Skeletal muscle satellite cell (primary cell): ENCODE measurements at regions not wholly inside any gene's neighbourhood (a gene's known extent, or its start where the extent isn't known, plus 50 kb on each side); places are given as distances from the start of the nearest gene placed in this dataset. TPM values are rescaled to one million over a fixed set of nuclear protein-coding genes. Genes with fewer than 3 reads are reported as not detected.
"Not testable (repeated sequence)": the region's sequence is repeated elsewhere in the genome, so short reads cannot be mapped to it uniquely, and the experiment has no call there.

Experiments
- H3K27me3 ChIP-seq: 2 replicates; pipeline ENCODE4 v1.7.0; 2013; ENCODE audit warnings: low read length; ENCODE audit not compliant: control insufficient read depth, insufficient read depth
- H3K36me3 ChIP-seq: 2 replicates; pipeline ENCODE4 v1.7.0; 2013; ENCODE audit warnings: mild to moderate bottlenecking, control low read depth, low read length; ENCODE audit not compliant: insufficient read depth
- H3K4me1 ChIP-seq: 2 replicates; pipeline ENCODE4 v1.7.0; 2013; ENCODE audit warnings: low read length; ENCODE audit not compliant: control insufficient read depth, insufficient read depth
- H3K4me2 ChIP-seq: 2 replicates; pipeline ENCODE4 v1.7.0; 2013; ENCODE audit warnings: mild to moderate bottlenecking, low read length
- H3K4me3 ChIP-seq: 2 replicates; pipeline ENCODE4 v1.7.0; 2013; ENCODE audit warnings: low read length
- H3K9ac ChIP-seq: 2 replicates; pipeline ENCODE4 v1.7.0; 2013; ENCODE audit warnings: mild to moderate bottlenecking, low read depth, low read length, moderate library complexity
- H3K9me3 ChIP-seq: replicated peaks from 2 replicates; pipeline ENCODE4 v1.7.0; 2013; ENCODE audit warnings: mild to moderate bottlenecking, control low read depth, low read length
- small RNA-seq: library from RNA; depleted of rRNA; stranded (forward); fragments of <200 nt; gene quantifications from one replicate; pipeline ENCODE3, GENCODE V24; 2012

- no peaks in the 10 kb centered on the region for H3K9me3 ChIP-seq
- H3K36me3 ChIP-seq, result no peaks in the 10 kb centered on the region
- no peak overlapping the region for H3K9ac ChIP-seq
- H3K4me3 ChIP-seq, result no peak overlapping the region
- H3K4me1 ChIP-seq, result no peaks in the 10 kb centered on the region
- no peak overlapping the region for H3K4me2 ChIP-seq
- peaks cover 7% of the 10 kb centered on the region for H3K27me3 ChIP-seq
These were observed 75.2 kb upstream of the PRKX start for GRCh38 chrX:3788494-3789233.

GRCh38 chrX:3787856-3788255, 74.4 kb upstream of the PRKX start:
- Histone ChIP-seq H3K4me3 (no peak overlapping the region), H3K4me2 (no peak overlapping the region), H3K9ac (no peak overlapping the region), H3K9me3 (no peaks in the 10 kb centered on the region), H3K36me3 (no peaks in the 10 kb centered on the region), H3K27me3 (peaks cover 7% of the 10 kb centered on the region), H3K4me1 (no peaks in the 10 kb centered on the region)

DNA sequence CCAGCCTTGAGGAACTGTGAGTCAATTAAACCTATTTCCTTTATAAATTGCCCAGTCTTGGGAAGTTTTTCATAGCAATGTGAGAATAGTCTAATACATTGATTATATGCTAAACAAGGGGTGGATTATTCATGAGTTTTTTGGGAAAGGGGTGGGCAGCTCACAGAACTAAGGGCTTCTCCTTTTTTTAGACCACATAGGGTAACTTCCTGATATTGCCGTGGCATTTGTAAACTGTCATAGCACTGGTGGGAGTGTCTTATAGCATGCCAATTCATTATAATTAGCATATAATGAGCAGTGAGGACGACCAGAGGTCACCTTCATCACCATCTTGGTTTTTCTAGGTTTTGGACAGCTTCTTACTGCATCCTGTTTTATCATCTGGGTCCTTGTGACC, 72.4 kb upstream of the PRKX start:
- H3K27me3 ChIP-seq, H3K4me2 ChIP-seq, H3K9ac ChIP-seq, H3K36me3 ChIP-seq, H3K4me1 ChIP-seq, H3K9me3 ChIP-seq, H3K4me3 ChIP-seq: not testable (repeated sequence)

DNA sequence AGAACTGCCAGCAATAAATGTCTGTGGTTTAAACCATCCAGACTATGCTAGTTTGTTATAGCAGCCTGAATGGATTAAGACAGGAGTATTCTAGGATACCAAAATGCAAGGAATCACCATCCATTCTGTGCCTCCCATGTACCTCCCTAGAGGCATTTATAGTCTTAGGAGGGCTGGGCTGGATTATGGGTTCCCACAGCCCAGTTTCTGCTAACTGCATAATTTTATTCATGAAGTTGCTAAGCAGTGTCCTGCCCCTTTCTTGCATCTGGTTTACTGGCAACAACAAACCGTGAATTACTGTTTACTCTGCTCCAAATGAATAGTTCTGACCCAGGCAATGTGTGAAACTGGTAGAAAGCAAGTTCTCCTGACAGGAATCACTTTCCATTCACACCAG, 67.1 kb upstream of the PRKX start:
- Histone ChIP-seq H3K4me3 (no peak overlapping the region), H3K9ac (no peak overlapping the region), H3K4me2 (no peak overlapping the region), H3K36me3 (no peaks in the 10 kb centered on the region), H3K9me3 (no peaks in the 10 kb centered on the region), H3K4me1 (no peaks in the 10 kb centered on the region), H3K27me3 (no peaks in the 10 kb centered on the region)

DNA sequence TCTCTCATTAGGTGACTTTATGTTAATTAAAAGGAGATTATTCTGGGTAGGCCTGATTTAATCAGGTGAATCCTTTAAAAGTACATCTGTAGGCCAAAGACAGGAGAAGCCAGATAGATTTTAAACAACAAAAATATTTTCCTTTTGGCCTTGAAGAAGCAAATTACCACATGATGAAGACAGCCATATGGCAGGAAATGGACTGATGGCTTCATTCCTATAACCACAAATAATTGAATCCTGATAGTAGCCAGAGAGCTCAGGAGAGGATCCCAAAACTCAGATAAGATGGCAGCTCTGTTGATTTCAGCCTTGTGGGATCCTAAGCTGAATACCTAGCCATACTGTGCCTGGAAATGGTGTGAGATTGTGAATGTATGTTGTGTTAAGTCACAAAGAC, 66.1 kb upstream of the PRKX start:
- H3K4me1 ChIP-seq, result no peaks in the 10 kb centered on the region
- H3K9ac ChIP-seq, result no peak overlapping the region
- no peaks in the 10 kb centered on the region for H3K36me3 ChIP-seq
- no peaks in the 10 kb centered on the region for H3K9me3 ChIP-seq
- no peak overlapping the region for H3K4me3 ChIP-seq
- H3K4me2 ChIP-seq, result no peak overlapping the region
- H3K27me3 ChIP-seq, result no peaks in the 10 kb centered on the region

- H3K36me3 ChIP-seq, result no peaks in the 10 kb centered on the region
- no peak overlapping the region for H3K9ac ChIP-seq
- no peak overlapping the region for H3K4me3 ChIP-seq
- no peak overlapping the region for H3K4me2 ChIP-seq
- no peaks in the 10 kb centered on the region for H3K4me1 ChIP-seq
- H3K9me3 ChIP-seq, result no peaks in the 10 kb centered on the region
- H3K27me3 ChIP-seq, result no peaks in the 10 kb centered on the region
These were observed 64.0 kb upstream of the PRKX start for GRCh38 chrX:3777416-3777815.

GRCh38 chrX:3771766-3772165, 58.3 kb upstream of the PRKX start:
- no peaks in the 10 kb centered on the region for H3K4me1 ChIP-seq
- no peaks in the 10 kb centered on the region for H3K27me3 ChIP-seq
- H3K36me3 ChIP-seq, result no peaks in the 10 kb centered on the region
- H3K4me3 ChIP-seq, result no peak overlapping the region
- no peak overlapping the region for H3K9ac ChIP-seq
- no peak overlapping the region for H3K4me2 ChIP-seq
- no peaks in the 10 kb centered on the region for H3K9me3 ChIP-seq

- no peak overlapping the region for H3K4me2 ChIP-seq
- no peaks in the 10 kb centered on the region for H3K4me1 ChIP-seq
- H3K36me3 ChIP-seq, result no peaks in the 10 kb centered on the region
- no peaks in the 10 kb centered on the region for H3K9me3 ChIP-seq
- H3K4me3 ChIP-seq, result no peak overlapping the region
- H3K9ac ChIP-seq, result no peak overlapping the region
- H3K27me3 ChIP-seq, result no peaks in the 10 kb centered on the region
These were observed 55.4 kb upstream of the PRKX start for GRCh38 chrX:3768881-3769280.

Small RNA genes lying in the stretch of these regions (small RNA-seq; reads per million reads assigned to genes)
- gene RF00401, result not detected
